ENCODE measurements at regions not wholly inside any gene's neighbourhood (a gene's known extent, or its start where the extent isn't known, plus 50 kb on each side); places are given as distances from the start of the nearest gene placed in this dataset.

DNA sequence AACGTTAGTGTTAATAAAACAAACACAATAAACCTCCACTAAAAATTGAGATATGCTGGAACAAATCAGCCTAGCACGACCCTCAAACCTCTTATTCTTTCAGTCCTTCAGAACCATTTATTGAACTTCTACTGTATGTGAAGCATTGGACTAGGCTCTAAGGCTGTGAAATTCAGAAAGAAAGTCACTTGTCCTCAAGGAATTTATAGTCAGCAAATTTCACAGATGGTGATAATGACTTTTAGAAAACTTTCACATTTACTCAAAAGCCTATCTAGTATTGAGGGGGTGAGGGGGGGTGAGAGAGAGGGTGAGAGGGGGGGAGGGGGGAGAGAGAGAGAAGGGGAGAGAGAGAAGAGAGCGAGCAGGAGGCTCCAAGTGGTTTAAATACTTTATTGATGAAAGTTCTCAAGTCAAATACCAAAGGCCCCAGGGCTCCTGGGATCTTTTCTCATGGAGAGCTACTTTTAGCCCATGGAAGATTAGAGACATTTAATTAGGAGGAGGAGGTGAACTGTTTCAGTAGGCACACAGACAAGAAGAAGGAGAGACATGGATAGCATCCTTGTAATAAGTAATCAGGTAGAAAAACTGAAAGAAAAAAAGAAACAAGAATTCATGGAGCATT, 66.3 kb upstream of the SSX2IP start:
- H3K9me3 ChIP-seq (ENCODE audit: low read depth, low read length), result no peaks in the 10 kb centered on the region

DNA sequence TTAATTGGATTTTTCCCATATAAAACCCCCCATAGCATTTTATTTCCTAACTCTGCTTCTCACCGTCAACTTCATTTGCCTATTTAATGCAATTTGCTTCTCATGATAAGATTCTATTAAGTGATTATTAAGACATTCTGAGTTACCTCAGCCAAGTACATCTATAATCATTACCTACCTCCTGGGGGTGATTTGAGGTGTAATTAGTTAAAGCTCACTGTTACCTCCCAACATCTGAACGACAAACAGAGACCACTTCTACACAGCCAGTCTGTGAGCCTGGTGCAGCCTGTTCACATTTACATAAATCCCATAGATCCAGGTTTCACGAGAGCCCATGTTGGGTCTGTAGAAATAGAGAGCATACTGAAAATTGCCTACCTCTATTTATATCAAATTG, 65.7 kb upstream of the SSX2IP start:
- TF ChIP-seq, protein P1, sequence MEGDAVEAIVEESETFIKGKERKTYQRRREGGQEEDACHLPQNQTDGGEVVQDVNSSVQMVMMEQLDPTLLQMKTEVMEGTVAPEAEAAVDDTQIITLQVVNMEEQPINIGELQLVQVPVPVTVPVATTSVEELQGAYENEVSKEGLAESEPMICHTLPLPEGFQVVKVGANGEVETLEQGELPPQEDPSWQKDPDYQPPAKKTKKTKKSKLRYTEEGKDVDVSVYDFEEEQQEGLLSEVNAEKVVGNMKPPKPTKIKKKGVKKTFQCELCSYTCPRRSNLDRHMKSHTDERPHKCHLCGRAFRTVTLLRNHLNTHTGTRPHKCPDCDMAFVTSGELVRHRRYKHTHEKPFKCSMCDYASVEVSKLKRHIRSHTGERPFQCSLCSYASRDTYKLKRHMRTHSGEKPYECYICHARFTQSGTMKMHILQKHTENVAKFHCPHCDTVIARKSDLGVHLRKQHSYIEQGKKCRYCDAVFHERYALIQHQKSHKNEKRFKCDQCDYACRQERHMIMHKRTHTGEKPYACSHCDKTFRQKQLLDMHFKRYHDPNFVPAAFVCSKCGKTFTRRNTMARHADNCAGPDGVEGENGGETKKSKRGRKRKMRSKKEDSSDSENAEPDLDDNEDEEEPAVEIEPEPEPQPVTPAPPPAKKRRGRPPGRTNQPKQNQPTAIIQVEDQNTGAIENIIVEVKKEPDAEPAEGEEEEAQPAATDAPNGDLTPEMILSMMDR (IDR thresholded peaks at IDR 0.05; ENCODE audit: extremely low read depth, low read depth, low read length), result no peak
- Histone ChIP-seq H3K4me3 (ENCODE audit: insufficient read depth, low read length) (no peak overlapping the region), H3K36me3 (ENCODE audit: insufficient read depth, low read length) (no peaks in the 10 kb centered on the region), H3K27me3 (ENCODE audit: insufficient read depth, low read length) (no peaks in the 10 kb centered on the region), H3K9me3 (ENCODE audit: low read depth, low read length) (no peaks in the 10 kb centered on the region), H3K79me2 (ENCODE audit: insufficient read depth, low read length) (no peaks in the 10 kb centered on the region), H3K4me2 (ENCODE audit: insufficient read depth, low read length) (no peak overlapping the region), H3K4me1 (ENCODE audit: insufficient read depth, low read length) (peaks cover 14% of the 10 kb centered on the region), H3K27ac (ENCODE audit: low read depth, low read length) (no peak overlapping the region), H4K20me1 (ENCODE audit: insufficient read depth, low read length) (no peaks in the 10 kb centered on the region), H2AFZ (ENCODE audit: low read length) (no peak overlapping the region)
- no peak for DNase-seq (ENCODE audit: insufficient read length, low spot score, missing footprints)

More for the DNA sequence above, 66.3 kb upstream of the SSX2IP start:
- Histone ChIP-seq H4K20me1 (ENCODE audit: insufficient read depth, low read length) (no peaks in the 10 kb centered on the region), H3K4me3 (ENCODE audit: insufficient read depth, low read length) (no peak overlapping the region), H3K27ac (ENCODE audit: low read depth, low read length) (no peak overlapping the region), H3K4me2 (ENCODE audit: insufficient read depth, low read length) (no peak overlapping the region), H3K79me2 (ENCODE audit: insufficient read depth, low read length) (no peaks in the 10 kb centered on the region), H2AFZ (ENCODE audit: low read length) (no peak overlapping the region), H3K27me3 (ENCODE audit: insufficient read depth, low read length) (peaks cover 4% of the 10 kb centered on the region), H3K4me1 (ENCODE audit: insufficient read depth, low read length) (peaks cover 14% of the 10 kb centered on the region), H3K36me3 (ENCODE audit: insufficient read depth, low read length) (no peaks in the 10 kb centered on the region)
- TF ChIP-seq, protein P1 (IDR thresholded peaks at IDR 0.05; ENCODE audit: extremely low read depth, low read depth, low read length), result no peak
- DNase-seq (ENCODE audit: insufficient read length, low spot score, missing footprints), result no peak

DNA sequence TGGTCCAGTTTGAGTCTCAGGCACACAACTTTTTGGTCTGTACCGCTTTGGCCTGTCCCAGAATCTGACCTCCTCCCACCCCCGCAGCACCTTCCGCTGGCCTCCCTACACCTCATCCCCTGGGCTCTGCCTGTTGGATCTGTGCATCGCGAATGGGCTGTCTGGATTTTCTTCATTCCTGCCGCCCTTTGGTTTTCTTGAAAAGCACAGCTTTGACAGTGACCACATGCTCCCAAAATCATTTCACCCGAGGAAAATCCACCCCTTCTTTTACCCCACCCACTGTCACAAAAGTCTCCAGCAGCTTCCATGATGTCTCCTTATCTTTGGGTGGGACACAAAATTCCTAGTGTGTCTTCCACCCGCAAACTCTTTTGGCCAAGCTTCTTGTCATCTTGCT, 65.0 kb upstream of the SSX2IP start:
- H3K79me2 ChIP-seq (ENCODE audit: insufficient read depth, low read length), result no peaks in the 10 kb centered on the region
- no peaks in the 10 kb centered on the region for H3K9me3 ChIP-seq (ENCODE audit: low read depth, low read length)
- DNase-seq (ENCODE audit: insufficient read length, low spot score, missing footprints), result no peak
- H3K27ac ChIP-seq (ENCODE audit: low read depth, low read length), result no peak overlapping the region
- no peaks in the 10 kb centered on the region for H3K36me3 ChIP-seq (ENCODE audit: insufficient read depth, low read length)
- peaks cover 14% of the 10 kb centered on the region for H3K4me1 ChIP-seq (ENCODE audit: insufficient read depth, low read length)
- no peak overlapping the region for H3K4me2 ChIP-seq (ENCODE audit: insufficient read depth, low read length)
- H2AFZ ChIP-seq (ENCODE audit: low read length), result no peak overlapping the region
- no peaks in the 10 kb centered on the region for H4K20me1 ChIP-seq (ENCODE audit: insufficient read depth, low read length)
- no peaks in the 10 kb centered on the region for H3K27me3 ChIP-seq (ENCODE audit: insufficient read depth, low read length)
- no peak overlapping the region for H3K4me3 ChIP-seq (ENCODE audit: insufficient read depth, low read length)
- TF ChIP-seq, protein P1 (IDR thresholded peaks at IDR 0.05; ENCODE audit: extremely low read depth, low read depth, low read length), result no peak

DNA sequence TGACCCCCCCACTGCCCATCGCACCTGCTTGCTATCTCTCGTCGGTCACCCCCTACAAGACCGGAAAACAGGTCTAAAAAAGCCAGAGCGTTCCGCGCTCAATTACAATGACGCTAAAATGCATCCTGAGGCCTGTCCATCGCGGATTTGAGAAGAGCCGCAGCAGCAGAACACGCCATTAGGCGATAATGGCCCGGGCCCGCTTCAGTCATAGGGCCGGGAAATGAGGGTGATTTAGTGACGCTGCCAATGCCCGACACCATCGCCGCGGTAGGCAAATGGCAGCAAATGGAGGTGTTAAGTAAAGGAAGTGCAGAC, 64.1 kb upstream of the SSX2IP start:
- DNase-seq (ENCODE audit: insufficient read length, low spot score, missing footprints), result no peak
- no peaks in the 10 kb centered on the region for H3K27me3 ChIP-seq (ENCODE audit: insufficient read depth, low read length)
- H4K20me1 ChIP-seq (ENCODE audit: insufficient read depth, low read length), result no peaks in the 10 kb centered on the region
- TF ChIP-seq, protein P1 (IDR thresholded peaks at IDR 0.05; ENCODE audit: extremely low read depth, low read depth, low read length), result no peak
- no peaks in the 10 kb centered on the region for H3K9me3 ChIP-seq (ENCODE audit: low read depth, low read length)
- no peaks in the 10 kb centered on the region for H3K36me3 ChIP-seq (ENCODE audit: insufficient read depth, low read length)
- H3K27ac ChIP-seq (ENCODE audit: low read depth, low read length), result no peak overlapping the region
- peaks cover 13% of the 10 kb centered on the region for H3K4me1 ChIP-seq (ENCODE audit: insufficient read depth, low read length)
- H3K79me2 ChIP-seq (ENCODE audit: insufficient read depth, low read length), result no peaks in the 10 kb centered on the region
- H3K4me3 ChIP-seq (ENCODE audit: insufficient read depth, low read length), result no peak overlapping the region
- H3K4me2 ChIP-seq (ENCODE audit: insufficient read depth, low read length), result no peak overlapping the region
- H2AFZ ChIP-seq (ENCODE audit: low read length), result no peak overlapping the region

All from osteoblast (primary cell).